Esophagus squamous epithelium (tissue), 5 donors: ENCODE measurements at regions not wholly inside any gene's neighbourhood (a gene's known extent, or its start where the extent isn't known, plus 50 kb on each side); places are given as distances from the start of the nearest gene placed in this dataset.

ENCODE experiments used
- DNase-seq: peaks from one replicate; lab custom pipeline; 2025; lab: John Stamatoyannopoulos, UW
- H3K27ac ChIP-seq, 4 donors: fragments of 200-600 bp; sonication (generic); one replicate each; pipeline ENCODE4 v1.5.1; 2016 to 2019; ENCODE audit warnings: mild to moderate bottlenecking in 1 of 4
- H3K27me3 ChIP-seq, 4 donors: fragments of 200-600 bp; sonication (generic); 1 replicate in 3 of 4; 2 replicates in 1 of 4; pipeline versions ENCODE4 v1.5.1 to v1.6.0; 2017 to 2021; ENCODE audit warnings: antibody characterized with exemption in 1 of 4
- H3K36me3 ChIP-seq, 3 donors: fragments of 200-600 bp; sonication (generic); one replicate each; pipeline ENCODE4 v1.5.1; 2016 to 2019
- H3K4me1 ChIP-seq, 3 donors: fragments of 200-600 bp; sonication (generic); one replicate each; pipeline ENCODE4 v1.5.1; 2017 to 2019
- H3K4me3 ChIP-seq, 4 donors: fragments of 200-600 bp; sonication (generic); 1 replicate in 3 of 4; 2 replicates in 1 of 4; pipeline ENCODE4 v1.5.1; 2016 to 2019; ENCODE audit warnings: mild to moderate bottlenecking in 2 of 4, moderate library complexity in 1 of 4
- H3K9me3 ChIP-seq, 3 donors: fragments of 200-600 bp; sonication (generic); one replicate each; pipeline ENCODE4 v1.5.1; 2016 to 2019
- CTCF ChIP-seq, 6 experiments: fragments of 450-650 bp in 4 of 6; fragments of 200-600 bp in 2 of 6; sonication (generic) in 2 of 6; IDR thresholded peaks; one replicate each; pipeline ENCODE4 v1.5.1; 2016 to 2019; ENCODE audit warnings: antibody characterized with exemption in 6 of 6, mild to moderate bottlenecking in 4 of 6, moderate library complexity in 4 of 6
- POLR2A ChIP-seq, 4 donors: fragments of 450-650 bp; IDR thresholded peaks; one replicate each; pipeline ENCODE4 v1.6.1; 2017; ENCODE audit warnings: antibody characterized with exemption in 4 of 4, mild to moderate bottlenecking in 4 of 4, moderate library complexity in 3 of 4
- WGBS, 2 donors: methylation state at CpG; one replicate each; pipeline ENCODE4 v1.1.5; 2018; 5-methylcytosine and 5-hydroxymethylcytosine counted together
- intact Hi-C: fragments of 100-400 bp; cut with DNase I; formaldehyde crosslinking; loops from one replicate; pipeline ENCODE4 v1.15.0; 2022
- donor health status: DM: yes; HTN: yes; CAD: no.

- Histone ChIP-seq H3K27ac (no peak overlapping the region), H3K9me3 (no peaks in the 10 kb centered on the region), H3K4me1 (no peaks in the 10 kb centered on the region), H3K36me3 (no peaks in the 10 kb centered on the region), H3K27me3 (peaks cover 0 to 21% (median 0%) of the 10 kb centered on the region in 4 donors), H3K4me3 (no peak overlapping the region)
- TF ChIP-seq POLR2A (IDR thresholded peaks at IDR 0.05) (no peak), CTCF (IDR thresholded peaks at IDR 0.05) (no peak)
- DNase-seq, result no peak
- intact Hi-C loops, result no loop called here
- WGBS, 2 donors, result 90 to 98% methylated on average over 5 of the region's 10 CpGs
These were observed 198.5 kb upstream of the WSCD1 start for GRCh38 chr17:5871666-5872065.

DNA sequence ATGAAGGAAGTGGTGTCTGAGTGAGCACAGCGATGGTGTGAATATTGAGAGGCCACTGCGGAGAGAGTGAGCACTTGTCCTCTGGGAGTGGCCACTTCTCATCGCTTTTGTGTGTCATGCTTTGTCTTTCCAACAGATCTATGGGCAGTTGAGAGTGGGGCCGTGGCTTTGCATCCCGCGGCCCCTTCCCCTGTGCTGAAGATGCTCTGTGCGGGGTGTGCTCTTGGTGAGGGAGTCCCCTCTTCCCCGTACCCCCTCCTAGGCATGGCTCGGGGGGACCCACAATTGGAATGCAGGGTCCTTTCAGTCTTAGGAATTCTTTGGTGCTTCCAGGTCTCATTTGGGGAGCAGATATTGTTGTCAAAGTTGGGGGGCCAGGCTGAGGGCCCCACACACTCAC is 197.3 kb upstream of the WSCD1 start:
- H3K4me1 ChIP-seq, result no peaks in the 10 kb centered on the region
- TF ChIP-seq CTCF (IDR thresholded peaks at IDR 0.05) (no peak), POLR2A (IDR thresholded peaks at IDR 0.05) (no peak)
- no peak for DNase-seq
- intact Hi-C loops, result no loop called here
- H3K27me3 ChIP-seq, result peaks cover 0 to 18% (median 0%) of the 10 kb centered on the region in 4 donors
- no peak overlapping the region for H3K4me3 ChIP-seq
- 65 to 85% methylated on average over 4 to 9 of the region's 9 CpGs for WGBS, 2 donors
- no peaks in the 10 kb centered on the region for H3K9me3 ChIP-seq
- H3K27ac ChIP-seq, result no peak overlapping the region
- H3K36me3 ChIP-seq, result no peaks in the 10 kb centered on the region

GRCh38 chr17:5873781-5874180 is 196.4 kb upstream of the WSCD1 start:
- H3K4me1 ChIP-seq, result no peaks in the 10 kb centered on the region
- H3K9me3 ChIP-seq, result no peaks in the 10 kb centered on the region
- no peak for DNase-seq
- intact Hi-C loops, result no loop called here
- TF ChIP-seq CTCF (IDR thresholded peaks at IDR 0.05), result no peak
- no peak for TF ChIP-seq POLR2A (IDR thresholded peaks at IDR 0.05)
- 66% methylated on average over 3 of the region's 4 CpGs; no CpG with 5 or more reads in 1 of the 2 donors for WGBS, 2 donors
- H3K27ac ChIP-seq, result no peak overlapping the region
- H3K4me3 ChIP-seq, result no peak overlapping the region
- peaks cover 0 to 17% (median 0%) of the 10 kb centered on the region in 4 donors for H3K27me3 ChIP-seq
- no peaks in the 10 kb centered on the region for H3K36me3 ChIP-seq

- H3K4me3 ChIP-seq, result no peak overlapping the region
- WGBS, 2 donors, result 50% methylated on average over 2 of the region's 6 CpGs; no CpG with 5 or more reads in 1 of the 2 donors
- TF ChIP-seq CTCF (IDR thresholded peaks at IDR 0.05) (no peak), POLR2A (IDR thresholded peaks at IDR 0.05) (no peak)
- DNase-seq, result no peak
- intact Hi-C loops, result no loop called here
- H3K27ac ChIP-seq, result no peak overlapping the region
- no peaks in the 10 kb centered on the region for H3K9me3 ChIP-seq
- H3K4me1 ChIP-seq, result no peaks in the 10 kb centered on the region
- no peaks in the 10 kb centered on the region for H3K36me3 ChIP-seq
- H3K27me3 ChIP-seq, result peaks cover 0 to 19% (median 0%) of the 10 kb centered on the region in 4 donors
These were observed 195.7 kb upstream of the WSCD1 start for GRCh38 chr17:5874486-5874885.

DNA sequence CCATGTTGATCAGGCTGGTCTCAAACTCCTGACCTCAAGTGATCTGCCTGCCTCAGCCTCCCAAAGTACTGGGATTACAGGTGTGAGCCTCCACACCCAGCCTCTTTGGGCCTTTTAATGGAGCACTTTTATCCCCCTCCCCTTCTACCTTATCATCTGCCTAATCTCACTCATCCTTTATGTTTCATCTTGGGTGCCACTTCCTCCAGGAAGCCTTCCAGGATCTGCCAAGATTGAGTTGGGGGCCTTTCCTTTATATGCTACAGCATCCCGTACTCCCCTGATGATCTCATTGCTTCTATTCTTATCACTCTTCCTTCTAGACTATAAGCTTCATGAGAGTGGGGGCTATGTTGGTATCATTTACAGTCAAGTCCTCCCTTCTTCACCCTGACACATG is 192.8 kb upstream of the WSCD1 start:
- Histone ChIP-seq H3K4me3 (no peak overlapping the region), H3K4me1 (no peaks in the 10 kb centered on the region), H3K9me3 (no peaks in the 10 kb centered on the region), H3K36me3 (no peaks in the 10 kb centered on the region), H3K27ac (no peak overlapping the region), H3K27me3 (peaks cover 0 to 20% (median 0%) of the 10 kb centered on the region in 4 donors)
- no peak for TF ChIP-seq POLR2A (IDR thresholded peaks at IDR 0.05)
- 63 to 69% methylated on average over 1 of the region's 1 CpG for WGBS, 2 donors
- DNase-seq, result no peak
- intact Hi-C loops, result no loop called here

DNA sequence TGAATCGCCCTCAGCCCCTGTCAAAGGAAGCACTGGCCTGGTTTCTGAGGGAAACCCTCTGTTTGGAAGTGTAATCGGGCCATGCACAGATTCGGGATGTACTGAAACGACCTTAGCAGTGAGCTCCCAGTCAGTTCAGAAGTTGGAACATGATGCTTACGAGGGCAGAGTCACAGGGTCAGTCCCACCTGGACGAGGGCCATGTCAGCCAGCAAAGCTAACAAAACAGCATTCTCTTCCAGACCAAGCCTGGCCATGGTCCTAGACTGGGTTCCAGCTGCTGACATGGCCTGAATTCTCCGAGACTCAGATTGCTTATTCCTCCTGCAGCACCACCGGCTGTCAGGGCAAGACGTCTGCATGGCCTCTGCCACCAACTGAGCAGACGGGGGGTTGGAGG is 192.2 kb upstream of the WSCD1 start:
- 52 to 67% methylated on average over 6 to 10 of the region's 10 CpGs for WGBS, 2 donors
- Histone ChIP-seq H3K27me3 (peaks cover 0 to 26% (median 0%) of the 10 kb centered on the region in 4 donors), H3K9me3 (no peaks in the 10 kb centered on the region), H3K36me3 (no peaks in the 10 kb centered on the region), H3K27ac (no peak overlapping the region), H3K4me1 (no peaks in the 10 kb centered on the region), H3K4me3 (no peak overlapping the region)
- TF ChIP-seq POLR2A (IDR thresholded peaks at IDR 0.05) (no peak), CTCF (IDR thresholded peaks at IDR 0.05) (no peak)
- intact Hi-C loops, result no loop called here
- DNase-seq, result no peak
